ENCODE measurements at regions not wholly inside any gene's neighbourhood (a gene's known extent, or its start where the extent isn't known, plus 50 kb on each side); places are given as distances from the start of the nearest gene placed in this dataset.

DNA sequence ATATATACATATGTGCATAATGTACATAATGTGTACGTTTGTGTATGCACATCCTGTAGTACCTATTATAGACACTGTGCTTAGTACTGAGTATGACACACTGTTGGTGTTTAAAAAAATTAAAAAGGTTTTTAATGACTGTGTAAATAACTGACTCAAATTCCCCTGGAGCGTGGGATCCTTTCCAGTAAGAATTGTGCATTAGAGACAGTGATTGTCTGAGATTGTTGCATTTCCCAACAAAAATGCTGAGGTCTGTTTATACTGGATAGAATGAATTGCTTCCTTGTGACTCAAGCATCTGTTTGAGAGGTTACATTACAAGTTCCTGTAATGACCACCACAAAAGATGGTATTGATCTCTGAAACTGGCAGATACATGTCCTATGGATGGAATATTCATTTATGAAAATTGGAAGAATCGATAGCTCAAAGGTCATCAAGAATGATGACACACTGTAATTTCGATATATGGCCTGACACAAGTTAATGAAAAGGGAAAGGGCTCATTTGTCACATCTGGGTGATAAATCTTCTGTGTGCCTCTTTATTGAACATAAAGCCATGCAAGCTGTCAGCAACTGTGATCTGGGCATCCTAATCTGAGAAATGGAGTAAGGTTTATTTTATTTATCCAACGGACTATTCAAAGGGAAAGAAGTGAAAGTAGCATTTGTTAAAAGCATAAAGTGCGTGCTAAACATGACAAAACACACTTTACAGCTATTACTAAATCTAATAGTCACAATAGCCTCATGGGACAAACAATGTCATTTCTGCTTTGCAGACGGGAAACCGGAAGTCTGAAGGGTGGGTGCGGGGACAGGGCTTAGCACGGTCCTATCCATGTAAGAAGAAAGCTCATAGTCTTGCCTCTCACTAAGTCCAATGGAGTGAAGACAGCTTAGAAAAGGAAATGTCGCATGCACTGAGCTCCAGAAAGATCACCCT is 228.8 kb downstream of the CDH11 start:
- Histone ChIP-seq H3K36me3 (ENCODE audit: control insufficient read depth, insufficient read depth, low read length) (no peaks in the 10 kb centered on the region), H3K9me3 (ENCODE audit: control insufficient read depth, insufficient read depth, low read length) (no peaks in the 10 kb centered on the region), H3K4me1 (ENCODE audit: control insufficient read depth, insufficient read depth, low read length) (no peaks in the 10 kb centered on the region), H3K27me3 (ENCODE audit: control insufficient read depth, insufficient read depth, low read length) (no peaks in the 10 kb centered on the region), H3K27ac (ENCODE audit: low read length) (no peak overlapping the region), H3K4me3 (ENCODE audit: low read length) (no peak overlapping the region)
- no peak for DNase-seq (ENCODE audit: low read depth, low spot score)
- no CpG with 5 or more reads among the region's 11 CpGs for WGBS (ENCODE audit: insufficient coverage, insufficient read length)

DNA sequence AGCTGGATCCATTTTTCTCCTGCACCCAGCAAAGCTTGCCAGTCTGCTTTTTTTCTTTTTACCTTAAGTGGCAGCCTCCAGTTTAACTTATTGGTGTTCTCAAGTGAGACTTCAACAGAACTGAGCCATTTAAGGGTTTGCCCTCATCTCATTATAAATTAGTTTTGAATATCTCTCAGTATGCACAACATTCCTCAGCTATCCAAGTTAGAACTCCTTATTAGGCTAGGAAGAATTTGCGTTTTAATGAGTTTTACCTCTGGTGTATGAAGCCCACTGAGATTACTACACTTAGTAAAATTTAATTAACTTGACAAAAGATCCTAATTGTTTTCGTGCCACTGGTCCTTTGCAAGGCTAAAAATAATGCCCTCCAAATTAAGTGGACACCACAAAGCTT is 232.4 kb downstream of the CDH11 start:
- WGBS (ENCODE audit: insufficient coverage, insufficient read length): no CpG with 5 or more reads among the region's 2 CpGs
- DNase-seq (ENCODE audit: low read depth, low spot score): no peak
- no peaks in the 10 kb centered on the region for H3K9me3 ChIP-seq (ENCODE audit: control insufficient read depth, insufficient read depth, low read length)
- H3K4me1 ChIP-seq (ENCODE audit: control insufficient read depth, insufficient read depth, low read length): no peaks in the 10 kb centered on the region
- no peak overlapping the region for H3K27ac ChIP-seq (ENCODE audit: low read length)
- H3K27me3 ChIP-seq (ENCODE audit: control insufficient read depth, insufficient read depth, low read length): no peaks in the 10 kb centered on the region
- H3K4me3 ChIP-seq (ENCODE audit: low read length): no peak overlapping the region
- no peaks in the 10 kb centered on the region for H3K36me3 ChIP-seq (ENCODE audit: control insufficient read depth, insufficient read depth, low read length)

DNA sequence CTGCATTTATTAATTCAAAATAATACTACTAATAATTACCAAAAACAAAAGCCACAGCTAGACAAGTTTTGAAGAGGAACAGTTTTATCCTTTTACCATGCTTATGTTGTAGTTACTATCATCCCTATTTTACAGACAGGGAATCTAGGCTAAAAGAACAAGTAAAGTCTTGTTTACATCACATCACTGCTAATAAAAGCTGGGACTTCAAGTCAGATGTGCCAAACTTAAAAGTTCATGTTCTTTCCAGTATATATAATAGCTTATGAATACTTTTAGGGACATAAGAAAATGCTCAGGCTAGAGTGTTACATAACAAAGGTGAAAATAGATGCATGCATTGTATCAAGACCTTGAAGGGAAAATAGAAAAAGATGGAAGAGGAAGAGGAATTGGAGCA is 234.2 kb downstream of the CDH11 start:
- H3K4me3 ChIP-seq (ENCODE audit: low read length): no peak overlapping the region
- no peaks in the 10 kb centered on the region for H3K4me1 ChIP-seq (ENCODE audit: control insufficient read depth, insufficient read depth, low read length)
- H3K27ac ChIP-seq (ENCODE audit: low read length): no peak overlapping the region
- no peak for DNase-seq (ENCODE audit: low read depth, low spot score)
- H3K9me3 ChIP-seq (ENCODE audit: control insufficient read depth, insufficient read depth, low read length): no peaks in the 10 kb centered on the region
- no peaks in the 10 kb centered on the region for H3K27me3 ChIP-seq (ENCODE audit: control insufficient read depth, insufficient read depth, low read length)
- no peaks in the 10 kb centered on the region for H3K36me3 ChIP-seq (ENCODE audit: control insufficient read depth, insufficient read depth, low read length)

DNA sequence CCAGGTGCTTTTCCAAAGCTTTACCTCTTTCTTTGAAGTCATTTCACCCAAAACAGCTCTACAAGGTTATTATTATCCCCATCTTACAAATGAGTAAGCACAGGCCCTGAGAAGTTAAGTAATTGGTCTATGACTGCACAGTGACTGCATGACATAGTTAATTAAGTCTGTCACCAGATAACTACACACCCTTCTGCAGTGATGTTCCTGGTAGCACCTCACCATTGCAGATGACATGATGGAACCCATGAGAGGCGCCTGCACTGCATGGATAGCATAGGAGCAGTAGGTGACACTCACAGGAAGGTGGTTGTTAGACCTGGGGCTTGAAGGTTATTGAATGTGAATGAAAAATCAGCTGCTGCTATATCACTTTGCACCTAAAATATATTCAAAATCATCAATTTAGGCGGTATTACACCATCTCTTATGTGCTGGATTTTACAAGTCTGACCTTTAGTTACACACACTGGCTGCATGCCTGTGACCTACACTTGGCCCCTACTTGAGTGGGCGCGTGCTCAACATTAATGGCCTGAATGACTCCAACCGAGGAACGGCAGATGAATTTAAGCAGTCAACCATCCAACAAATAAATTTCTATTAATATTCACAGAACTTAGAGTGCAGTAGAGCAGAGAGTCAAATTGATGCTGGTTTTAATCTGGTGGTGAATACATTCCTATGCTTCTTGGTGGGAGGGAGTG is 239.6 kb downstream of the CDH11 start:
- Histone ChIP-seq H3K27ac (ENCODE audit: low read length) (no peak overlapping the region), H3K4me1 (ENCODE audit: control insufficient read depth, insufficient read depth, low read length) (no peaks in the 10 kb centered on the region), H3K9me3 (ENCODE audit: control insufficient read depth, insufficient read depth, low read length) (no peaks in the 10 kb centered on the region), H3K36me3 (ENCODE audit: control insufficient read depth, insufficient read depth, low read length) (no peaks in the 10 kb centered on the region), H3K27me3 (ENCODE audit: control insufficient read depth, insufficient read depth, low read length) (no peaks in the 10 kb centered on the region), H3K4me3 (ENCODE audit: low read length) (no peak overlapping the region)
- DNase-seq (ENCODE audit: low read depth, low spot score): no peak
- no CpG with 5 or more reads among the region's 6 CpGs for WGBS (ENCODE audit: insufficient coverage, insufficient read length)

DNA sequence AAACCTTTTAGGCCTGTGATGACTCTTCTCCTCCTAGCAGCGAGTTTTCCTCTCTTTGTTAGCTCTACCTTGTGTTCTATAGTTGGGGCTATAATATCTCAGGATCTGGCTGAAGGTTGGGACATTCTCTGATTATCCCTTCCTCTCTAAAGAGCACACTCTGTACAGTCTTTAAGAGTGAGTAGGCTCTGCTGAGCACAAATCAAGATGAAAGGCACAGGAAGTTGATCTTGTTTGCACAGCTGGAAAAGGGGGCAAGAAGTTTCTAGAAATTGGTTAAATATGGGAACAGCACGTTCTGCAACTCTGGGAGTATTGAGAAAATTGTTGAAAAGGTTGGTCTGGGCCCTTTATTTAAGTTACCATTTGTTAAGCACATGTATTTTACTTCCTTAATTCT is 240.9 kb downstream of the CDH11 start:
- no peaks in the 10 kb centered on the region for H3K36me3 ChIP-seq (ENCODE audit: control insufficient read depth, insufficient read depth, low read length)
- no CpG with 5 or more reads among the region's 2 CpGs for WGBS (ENCODE audit: insufficient coverage, insufficient read length)
- H3K4me1 ChIP-seq (ENCODE audit: control insufficient read depth, insufficient read depth, low read length): no peaks in the 10 kb centered on the region
- H3K9me3 ChIP-seq (ENCODE audit: control insufficient read depth, insufficient read depth, low read length): no peaks in the 10 kb centered on the region
- no peak overlapping the region for H3K27ac ChIP-seq (ENCODE audit: low read length)
- no peaks in the 10 kb centered on the region for H3K27me3 ChIP-seq (ENCODE audit: control insufficient read depth, insufficient read depth, low read length)
- no peak overlapping the region for H3K4me3 ChIP-seq (ENCODE audit: low read length)
- no peak for DNase-seq (ENCODE audit: low read depth, low spot score)

DNA sequence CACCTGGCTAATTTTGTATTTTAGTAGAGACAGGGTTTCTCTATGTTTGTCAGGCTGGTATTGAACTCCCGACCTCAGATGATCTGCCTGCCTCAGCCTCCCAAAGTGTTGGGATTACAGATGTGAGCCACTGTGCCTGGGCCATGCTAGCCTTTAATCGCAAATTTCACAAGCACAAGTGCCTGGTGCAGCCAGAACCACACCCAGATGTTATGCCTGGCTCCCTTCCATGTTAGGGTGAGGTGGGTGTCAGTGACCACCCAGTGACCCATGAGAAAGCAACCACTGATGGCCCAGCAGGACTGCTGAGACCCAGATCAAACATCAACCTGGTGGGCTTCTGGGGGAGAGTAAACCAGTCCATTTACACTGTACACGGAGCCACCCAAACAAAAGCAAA is 241.9 kb downstream of the CDH11 start:
- WGBS (ENCODE audit: insufficient coverage, insufficient read length): no CpG with 5 or more reads among the region's 3 CpGs
- DNase-seq (ENCODE audit: low read depth, low spot score): no peak
- Histone ChIP-seq H3K9me3 (ENCODE audit: control insufficient read depth, insufficient read depth, low read length) (no peaks in the 10 kb centered on the region), H3K27me3 (ENCODE audit: control insufficient read depth, insufficient read depth, low read length) (no peaks in the 10 kb centered on the region), H3K4me1 (ENCODE audit: control insufficient read depth, insufficient read depth, low read length) (no peaks in the 10 kb centered on the region), H3K36me3 (ENCODE audit: control insufficient read depth, insufficient read depth, low read length) (no peaks in the 10 kb centered on the region), H3K27ac (ENCODE audit: low read length) (no peak overlapping the region), H3K4me3 (ENCODE audit: low read length) (no peak overlapping the region)

DNA sequence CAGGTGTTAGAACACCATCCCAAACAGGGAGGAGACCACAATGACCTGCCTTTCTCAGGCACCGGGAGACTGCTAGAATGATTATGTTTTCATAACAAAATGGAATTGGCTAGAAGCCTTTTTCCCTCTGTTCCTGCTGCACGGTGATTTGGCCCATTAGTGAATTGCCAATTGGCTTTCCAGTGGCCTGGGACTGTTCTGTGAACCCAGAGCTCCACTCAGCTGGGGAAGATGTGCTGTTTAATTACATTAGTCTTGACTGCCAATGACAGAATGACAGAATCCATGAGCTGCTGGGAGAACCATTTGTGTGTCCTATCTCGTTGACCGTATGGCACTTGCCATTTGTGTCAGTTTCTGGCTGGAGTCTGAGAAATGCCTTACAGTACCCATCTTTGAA is 242.9 kb downstream of the CDH11 start:
- Histone ChIP-seq H3K4me1 (ENCODE audit: control insufficient read depth, insufficient read depth, low read length) (no peaks in the 10 kb centered on the region), H3K27me3 (ENCODE audit: control insufficient read depth, insufficient read depth, low read length) (no peaks in the 10 kb centered on the region), H3K27ac (ENCODE audit: low read length) (no peak overlapping the region), H3K36me3 (ENCODE audit: control insufficient read depth, insufficient read depth, low read length) (no peaks in the 10 kb centered on the region), H3K4me3 (ENCODE audit: low read length) (no peak overlapping the region), H3K9me3 (ENCODE audit: control insufficient read depth, insufficient read depth, low read length) (no peaks in the 10 kb centered on the region)
- no peak for DNase-seq (ENCODE audit: low read depth, low spot score)
- no CpG with 5 or more reads among the region's 4 CpGs for WGBS (ENCODE audit: insufficient coverage, insufficient read length)

DNA sequence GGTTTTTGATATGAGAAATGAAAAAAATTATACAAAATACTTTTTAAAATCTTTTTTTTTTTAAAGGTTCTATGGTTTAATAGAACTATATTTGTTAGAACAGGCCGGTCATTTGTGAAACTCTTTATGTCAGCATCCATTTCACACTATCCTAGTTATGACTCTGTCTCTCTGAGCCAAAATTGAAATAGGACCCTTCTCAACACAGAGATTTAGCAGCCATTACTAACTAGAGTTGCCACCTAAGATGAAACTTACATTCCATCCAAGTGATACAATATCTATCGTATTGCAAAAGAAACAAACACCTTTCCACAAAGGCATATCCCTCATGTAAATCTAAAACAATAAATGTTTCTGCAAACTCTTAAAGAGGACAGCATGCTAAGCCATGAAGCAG is 249.8 kb downstream of the CDH11 start:
- WGBS (ENCODE audit: insufficient coverage, insufficient read length): no CpG with 5 or more reads among the region's 2 CpGs
- Histone ChIP-seq H3K36me3 (ENCODE audit: control insufficient read depth, insufficient read depth, low read length) (no peaks in the 10 kb centered on the region), H3K4me1 (ENCODE audit: control insufficient read depth, insufficient read depth, low read length) (no peaks in the 10 kb centered on the region), H3K4me3 (ENCODE audit: low read length) (no peak overlapping the region), H3K27ac (ENCODE audit: low read length) (no peak overlapping the region), H3K9me3 (ENCODE audit: control insufficient read depth, insufficient read depth, low read length) (no peaks in the 10 kb centered on the region), H3K27me3 (ENCODE audit: control insufficient read depth, insufficient read depth, low read length) (no peaks in the 10 kb centered on the region)
- no peak for DNase-seq (ENCODE audit: low read depth, low spot score)

DNA sequence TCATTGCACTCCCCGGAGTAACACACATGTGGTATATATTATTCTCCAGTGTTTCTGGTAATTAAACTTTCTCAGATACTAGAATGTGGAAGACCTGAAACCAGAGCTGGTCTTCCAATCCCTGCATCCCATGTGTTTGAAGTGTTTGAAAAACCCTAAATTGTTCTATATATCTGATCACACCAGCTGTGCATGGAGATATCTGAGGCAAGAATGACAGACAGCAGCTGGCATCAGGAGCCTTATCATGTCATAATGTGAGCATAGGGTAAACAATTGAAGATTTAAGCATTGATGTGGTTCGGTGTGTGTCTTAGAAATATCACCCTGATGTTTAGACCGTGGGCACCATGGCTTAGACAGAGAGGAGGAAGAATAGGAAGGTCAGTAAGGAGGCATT is 251.0 kb downstream of the CDH11 start:
- no peak overlapping the region for H3K27ac ChIP-seq (ENCODE audit: low read length)
- WGBS (ENCODE audit: insufficient coverage, insufficient read length): no CpG with 5 or more reads among the region's 3 CpGs
- no peaks in the 10 kb centered on the region for H3K4me1 ChIP-seq (ENCODE audit: control insufficient read depth, insufficient read depth, low read length)
- H3K9me3 ChIP-seq (ENCODE audit: control insufficient read depth, insufficient read depth, low read length): no peaks in the 10 kb centered on the region
- DNase-seq (ENCODE audit: low read depth, low spot score): no peak
- H3K36me3 ChIP-seq (ENCODE audit: control insufficient read depth, insufficient read depth, low read length): no peaks in the 10 kb centered on the region
- no peaks in the 10 kb centered on the region for H3K27me3 ChIP-seq (ENCODE audit: control insufficient read depth, insufficient read depth, low read length)
- no peak overlapping the region for H3K4me3 ChIP-seq (ENCODE audit: low read length)

DNA sequence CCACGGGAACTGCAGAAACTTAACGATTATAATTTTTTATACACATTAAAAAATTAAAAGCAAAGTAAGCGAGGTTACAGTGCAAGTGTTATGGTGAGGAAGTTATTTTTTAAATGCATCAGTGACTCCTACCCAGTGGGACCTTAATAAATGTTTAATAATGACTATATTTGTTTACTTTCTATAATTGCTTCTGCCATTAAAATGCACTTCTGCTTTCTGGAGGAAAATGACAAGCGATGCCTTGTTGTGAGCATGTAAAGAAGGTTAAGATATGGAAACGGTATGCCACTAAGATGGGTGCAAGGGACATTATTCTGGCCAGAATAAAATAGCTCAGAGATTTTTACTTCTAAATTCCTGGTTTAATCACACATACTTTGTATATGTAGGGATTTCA is 252.1 kb downstream of the CDH11 start:
- Histone ChIP-seq H3K36me3 (ENCODE audit: control insufficient read depth, insufficient read depth, low read length) (no peaks in the 10 kb centered on the region), H3K27me3 (ENCODE audit: control insufficient read depth, insufficient read depth, low read length) (no peaks in the 10 kb centered on the region), H3K4me1 (ENCODE audit: control insufficient read depth, insufficient read depth, low read length) (no peaks in the 10 kb centered on the region), H3K4me3 (ENCODE audit: low read length) (no peak overlapping the region), H3K27ac (ENCODE audit: low read length) (no peak overlapping the region), H3K9me3 (ENCODE audit: control insufficient read depth, insufficient read depth, low read length) (no peaks in the 10 kb centered on the region)
- DNase-seq (ENCODE audit: low read depth, low spot score): no peak
- WGBS (ENCODE audit: insufficient coverage, insufficient read length): no CpG with 5 or more reads among the region's 5 CpGs
